Erythroblast (primary cell): ENCODE measurements at regions not wholly inside any gene's neighbourhood (a gene's known extent, or its start where the extent isn't known, plus 50 kb on each side); places are given as distances from the start of the nearest gene placed in this dataset.

ENCODE experiments used
- GATA1 ChIP-seq: IDR thresholded peaks from 2 replicates; pipeline ENCODE4 v1.6.1; 2011; ENCODE audit warnings: low read depth, mild to moderate bottlenecking, control low read depth, low read length, moderate library complexity
- POLR2A ChIP-seq: IDR thresholded peaks from 2 replicates; pipeline ENCODE4 v1.6.1; 2011; ENCODE audit warnings: mild to moderate bottlenecking, low read length

DNA sequence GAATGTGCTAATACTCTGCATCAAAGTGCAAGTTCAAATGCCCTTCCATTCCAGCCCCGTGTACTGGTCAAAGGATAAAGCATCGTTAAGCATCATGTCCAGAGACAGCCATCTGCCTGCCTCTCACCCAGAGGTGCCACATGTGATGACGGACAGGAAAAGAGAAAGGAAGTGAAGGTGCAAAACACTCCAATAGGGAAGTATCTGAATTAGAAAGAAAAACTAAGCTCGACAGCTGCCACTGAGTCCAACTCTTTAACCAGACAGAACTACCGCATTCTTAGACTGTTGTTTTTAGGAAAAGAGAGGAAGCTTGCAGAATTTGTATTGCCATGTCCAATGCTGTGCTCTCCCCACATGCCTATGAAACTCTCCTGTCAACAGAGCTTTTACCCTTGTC, 465.0 kb upstream of the SOX5 start:
- no peak for TF ChIP-seq POLR2A
- no peak for TF ChIP-seq GATA1
